ENCODE measurements at regions not wholly inside any gene's neighbourhood (a gene's known extent, or its start where the extent isn't known, plus 50 kb on each side); places are given as distances from the start of the nearest gene placed in this dataset.

DNA sequence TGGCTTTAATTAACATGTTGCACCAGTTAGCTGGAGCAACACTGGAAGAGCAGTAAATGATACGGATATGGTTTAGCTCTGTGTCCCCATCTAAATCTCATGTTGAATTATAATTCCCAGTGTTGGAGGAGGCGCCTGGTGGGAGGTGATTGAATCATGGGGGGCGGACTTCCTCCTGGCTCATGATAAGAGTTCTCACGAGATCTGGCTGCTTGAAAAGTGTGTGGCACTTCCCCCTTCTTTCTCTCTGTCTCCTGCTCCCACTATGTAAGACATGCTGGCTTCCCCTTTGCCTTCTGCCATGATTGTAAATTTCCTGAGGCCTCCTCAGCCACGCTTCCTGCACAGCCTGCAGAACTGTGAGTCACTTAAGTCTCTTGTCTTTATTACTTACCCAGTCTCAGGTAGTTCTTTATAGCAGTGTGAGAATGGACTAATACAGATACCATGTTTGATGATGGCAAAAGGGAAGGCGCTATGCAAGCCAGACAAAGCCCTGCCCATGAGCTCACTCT, 963.6 kb downstream of the SOCS6 start:
- TF ChIP-seq, protein P1, sequence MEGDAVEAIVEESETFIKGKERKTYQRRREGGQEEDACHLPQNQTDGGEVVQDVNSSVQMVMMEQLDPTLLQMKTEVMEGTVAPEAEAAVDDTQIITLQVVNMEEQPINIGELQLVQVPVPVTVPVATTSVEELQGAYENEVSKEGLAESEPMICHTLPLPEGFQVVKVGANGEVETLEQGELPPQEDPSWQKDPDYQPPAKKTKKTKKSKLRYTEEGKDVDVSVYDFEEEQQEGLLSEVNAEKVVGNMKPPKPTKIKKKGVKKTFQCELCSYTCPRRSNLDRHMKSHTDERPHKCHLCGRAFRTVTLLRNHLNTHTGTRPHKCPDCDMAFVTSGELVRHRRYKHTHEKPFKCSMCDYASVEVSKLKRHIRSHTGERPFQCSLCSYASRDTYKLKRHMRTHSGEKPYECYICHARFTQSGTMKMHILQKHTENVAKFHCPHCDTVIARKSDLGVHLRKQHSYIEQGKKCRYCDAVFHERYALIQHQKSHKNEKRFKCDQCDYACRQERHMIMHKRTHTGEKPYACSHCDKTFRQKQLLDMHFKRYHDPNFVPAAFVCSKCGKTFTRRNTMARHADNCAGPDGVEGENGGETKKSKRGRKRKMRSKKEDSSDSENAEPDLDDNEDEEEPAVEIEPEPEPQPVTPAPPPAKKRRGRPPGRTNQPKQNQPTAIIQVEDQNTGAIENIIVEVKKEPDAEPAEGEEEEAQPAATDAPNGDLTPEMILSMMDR (IDR thresholded peaks at IDR 0.05; ENCODE audit: low read depth, low read length, missing control alignments), result no peak
- H3K4me3 ChIP-seq (replicated peaks; ENCODE audit: low read depth, low read length), result no peak overlapping the region
- no peak for DNase-seq (ENCODE audit: extremely low read depth, low read depth)

- H3K4me3 ChIP-seq (replicated peaks; ENCODE audit: low read depth, low read length), result no peak overlapping the region
- no peak for DNase-seq (ENCODE audit: extremely low read depth, low read depth)
- TF ChIP-seq, protein P1 (IDR thresholded peaks at IDR 0.05; ENCODE audit: low read depth, low read length, missing control alignments), result no peak
Measured at GRCh38 chr18:71250191-71250590, 961.3 kb downstream of the SOCS6 start.

GRCh38 chr18:71249791-71250190, 960.9 kb downstream of the SOCS6 start:
- DNase-seq (ENCODE audit: extremely low read depth, low read depth), result no peak
- TF ChIP-seq, protein P1 (IDR thresholded peaks at IDR 0.05; ENCODE audit: low read depth, low read length, missing control alignments), result no peak
- H3K4me3 ChIP-seq (replicated peaks; ENCODE audit: low read depth, low read length), result no peak overlapping the region

- DNase-seq (ENCODE audit: extremely low read depth, low read depth), result no peak
- TF ChIP-seq, protein P1 (IDR thresholded peaks at IDR 0.05; ENCODE audit: low read depth, low read length, missing control alignments), result no peak
- no peak overlapping the region for H3K4me3 ChIP-seq (replicated peaks; ENCODE audit: low read depth, low read length)
Measured at GRCh38 chr18:71242981-71243380, 954.1 kb downstream of the SOCS6 start.

DNA sequence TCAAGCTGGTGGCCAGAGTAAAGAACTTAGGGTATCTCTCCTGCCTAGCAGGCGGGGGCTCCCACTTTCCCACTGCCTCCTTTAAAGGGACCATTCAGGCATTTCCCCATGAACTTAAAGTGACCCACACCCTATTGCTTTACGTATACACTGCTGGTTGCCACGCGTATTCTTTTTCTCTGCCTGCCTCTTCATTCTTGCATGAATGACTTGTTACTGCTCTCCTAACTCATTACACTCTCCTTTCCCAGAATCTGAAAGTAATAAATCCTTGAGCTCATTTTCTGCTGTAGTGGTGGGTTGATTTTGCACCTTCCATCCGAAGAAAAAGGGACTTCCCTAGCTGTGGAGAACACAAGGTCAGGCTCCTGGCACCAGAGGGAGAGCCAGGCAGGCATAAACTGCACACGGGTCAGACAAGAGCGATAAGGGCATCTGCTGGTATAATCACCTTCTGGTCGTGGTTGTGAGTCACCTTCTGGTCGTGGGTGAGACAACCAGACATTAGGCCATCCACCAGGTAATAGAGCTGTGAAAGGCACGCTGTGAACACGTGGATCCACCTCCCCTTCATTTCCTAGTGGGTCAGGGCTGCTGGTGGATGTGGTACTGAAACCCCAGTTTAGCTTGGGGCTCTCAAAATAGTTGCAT, 950.3 kb downstream of the SOCS6 start:
- no peak for DNase-seq (ENCODE audit: extremely low read depth, low read depth)
- H3K4me3 ChIP-seq (replicated peaks; ENCODE audit: low read depth, low read length), result no peak overlapping the region
- TF ChIP-seq, protein P1 (IDR thresholded peaks at IDR 0.05; ENCODE audit: low read depth, low read length, missing control alignments), result no peak

DNA sequence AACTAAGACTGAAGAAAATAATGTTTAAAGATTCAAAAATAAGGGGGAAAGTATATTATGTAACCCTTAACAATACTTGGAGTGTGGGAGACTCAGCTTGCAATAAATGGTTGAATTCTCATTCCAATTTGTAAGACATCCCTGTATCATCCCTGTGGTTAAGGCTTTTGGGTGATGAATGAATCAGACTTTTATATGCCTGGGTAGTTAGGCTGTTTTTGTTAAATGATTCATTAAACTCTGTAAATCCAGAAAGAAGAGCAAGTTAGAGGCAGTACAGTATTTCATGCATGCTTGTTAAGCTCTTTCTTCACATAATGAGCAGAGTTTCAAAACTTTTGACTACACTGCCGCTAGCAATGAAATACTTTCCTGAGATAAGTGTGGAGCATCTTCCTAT, 948.8 kb downstream of the SOCS6 start:
- no peak for DNase-seq (ENCODE audit: extremely low read depth, low read depth)
- no peak overlapping the region for H3K4me3 ChIP-seq (replicated peaks; ENCODE audit: low read depth, low read length)
- TF ChIP-seq, protein P1 (IDR thresholded peaks at IDR 0.05; ENCODE audit: low read depth, low read length, missing control alignments), result no peak

DNA sequence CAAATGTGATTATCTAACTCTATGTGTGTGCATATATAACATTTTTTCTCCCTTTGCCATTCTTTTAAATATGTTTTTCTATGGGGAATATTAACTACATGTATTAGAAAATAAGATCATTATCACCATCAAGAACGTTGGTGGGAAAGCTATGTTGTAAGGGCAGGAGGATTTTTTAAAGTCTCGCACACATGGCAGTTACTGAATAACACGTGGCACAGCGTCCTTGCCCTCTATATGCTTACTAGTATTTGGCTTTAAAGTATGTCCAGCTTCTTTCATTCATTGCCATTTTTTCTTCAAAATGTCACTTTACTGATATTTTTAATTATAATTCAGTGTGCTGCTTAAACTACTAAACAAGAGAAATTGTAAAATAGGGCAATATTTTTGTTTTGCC, 944.3 kb downstream of the SOCS6 start:
- TF ChIP-seq, protein P1 (IDR thresholded peaks at IDR 0.05; ENCODE audit: low read depth, low read length, missing control alignments), result no peak
- no peak for DNase-seq (ENCODE audit: extremely low read depth, low read depth)
- no peak overlapping the region for H3K4me3 ChIP-seq (replicated peaks; ENCODE audit: low read depth, low read length)
